Fibroblast of the conjunctiva (primary cell): ENCODE measurements at regions not wholly inside any gene's neighbourhood (a gene's known extent, or its start where the extent isn't known, plus 50 kb on each side); places are given as distances from the start of the nearest gene placed in this dataset.

Source experiments
- DNase-seq: peaks from one replicate; pipeline ENCODE4 v3.0.0-alpha.2; 2010; ENCODE audit warnings: low read depth

- DNase-seq, result no peak
These were observed 114.1 kb upstream of the NPY2R start for GRCh38 chr4:155094201-155094820.

- no peak for DNase-seq
These were observed 109.2 kb upstream of the NPY2R start for GRCh38 chr4:155099231-155099630.

GRCh38 chr4:155106629-155107028 is 101.8 kb upstream of the NPY2R start:
- no peak for DNase-seq

GRCh38 chr4:155107059-155107458 is 101.4 kb upstream of the NPY2R start:
- DNase-seq, result no peak

GRCh38 chr4:155114790-155115189 is 93.6 kb upstream of the NPY2R start:
- DNase-seq, result no peak

DNA sequence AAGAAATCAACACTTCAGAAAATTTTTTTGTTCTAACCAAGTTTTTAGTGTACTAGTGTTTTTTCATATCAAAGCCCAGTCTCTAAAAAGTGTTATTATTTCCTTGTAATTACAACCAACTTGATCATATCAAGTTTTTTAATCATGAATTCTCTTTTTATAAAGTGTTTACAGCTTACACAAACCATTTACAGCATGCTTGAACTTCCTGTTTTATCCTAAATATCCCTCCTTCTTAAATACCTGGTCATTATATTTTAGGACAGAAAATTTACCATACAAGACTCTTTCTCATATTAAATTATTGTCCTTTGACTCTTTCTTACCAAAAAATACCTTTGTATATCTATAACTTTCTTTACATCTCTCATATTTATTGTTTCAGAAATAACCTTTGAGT is 89.4 kb upstream of the NPY2R start:
- no peak for DNase-seq

GRCh38 chr4:155120536-155120935 is 87.9 kb upstream of the NPY2R start:
- no peak for DNase-seq

GRCh38 chr4:155122382-155122781 is 86.1 kb upstream of the NPY2R start:
- no peak for DNase-seq

- DNase-seq, result no peak
These were observed 74.3 kb upstream of the NPY2R start for GRCh38 chr4:155134136-155134535.

GRCh38 chr4:155140889-155141288 is 67.5 kb upstream of the NPY2R start:
- no peak for DNase-seq

- no peak for DNase-seq
These were observed 64.9 kb upstream of the NPY2R start for GRCh38 chr4:155143512-155143911.
